OCI-LY7 (cell line): ENCODE measurements at regions not wholly inside any gene's neighbourhood (a gene's known extent, or its start where the extent isn't known, plus 50 kb on each side); places are given as distances from the start of the nearest gene placed in this dataset.

Experiments used
- BruUV-seq: library from RNA; stranded (reverse); fragments of 400-500 nt; replicated peaks from 2 replicates; lab custom pipeline; 2021; lab: Mats Ljungman, UMichigan
- CTCF ChIA-PET: fragments of 300-600 bp; sonication (Branson Sonifier 250); formaldehyde crosslinking; loops from one replicate; lab custom pipeline; 2022; ENCODE audit warnings: antibody characterized with exemption; ENCODE audit not compliant: unreplicated experiment; lab: Charles Lee
- POLR2A ChIA-PET: fragments of 300-600 bp; sonication (Branson Sonifier 250); formaldehyde crosslinking; loops from one replicate; lab custom pipeline; 2022; ENCODE audit warnings: antibody characterized with exemption; lab: Charles Lee
- DNase-seq: peaks from one replicate; pipeline ENCODE4 v3.0.0-alpha.2; 2015; ENCODE audit warnings: low spot score
- H2AFZ ChIP-seq: fragments of 200-600 bp; sonication (generic), shearing (Covaris generic); 2 replicates; pipeline ENCODE4 v1.6.1; 2014; ENCODE audit warnings: mild to moderate bottlenecking, antibody characterized with exemption, low read length, moderate library complexity
- H3K27ac ChIP-seq: fragments of 200-600 bp; sonication (generic); 2 replicates; pipeline ENCODE4 v1.5.1; 2014; ENCODE audit warnings: mixed run types, low read depth, mild to moderate bottlenecking, moderate library complexity, low read length, inconsistent platforms; ENCODE audit not compliant: poor library complexity, severe bottlenecking
- H3K36me3 ChIP-seq: fragments of 200-600 bp; sonication (generic); 2 replicates; pipeline ENCODE4 v1.6.1; 2014; ENCODE audit warnings: mild to moderate bottlenecking, antibody characterized with exemption, low read length, moderate library complexity, mixed read lengths; ENCODE audit not compliant: insufficient read depth
- H3K4me1 ChIP-seq: fragments of 200-600 bp; sonication (generic); 2 replicates; pipeline ENCODE4 v1.5.1; 2014; ENCODE audit warnings: mild to moderate bottlenecking, low read length; ENCODE audit not compliant: insufficient read depth, poor library complexity, severe bottlenecking
- H3K4me2 ChIP-seq: fragments of 200-600 bp; sonication (generic); 2 replicates; pipeline ENCODE4 v1.6.1; 2014; ENCODE audit warnings: mild to moderate bottlenecking, low read length
- H3K4me3 ChIP-seq: fragments of 200-600 bp; sonication (generic); 2 replicates; pipeline ENCODE4 v1.5.1; 2014; ENCODE audit warnings: mild to moderate bottlenecking, low read depth, low read length; ENCODE audit not compliant: poor library complexity, severe bottlenecking
- H3K79me2 ChIP-seq: fragments of 200-600 bp; sonication (generic); 2 replicates; pipeline ENCODE4 v1.6.1; 2016; ENCODE audit warnings: low read depth, mild to moderate bottlenecking, low read length, moderate library complexity, mixed read lengths; ENCODE audit not compliant: insufficient read depth
- H3K9me2 ChIP-seq: fragments of 200-600 bp; sonication (generic); 2 replicates; pipeline ENCODE4 v1.6.1; 2016; ENCODE audit warnings: mild to moderate bottlenecking, low read length, mixed read lengths; ENCODE audit not compliant: insufficient read depth
- H3K9me3 ChIP-seq: fragments of 200-600 bp; sonication (generic); 2 replicates; pipeline ENCODE4 v1.6.1; 2014; ENCODE audit warnings: mild to moderate bottlenecking, mixed run types, low read length, mixed read lengths
- H4K20me1 ChIP-seq: fragments of 200-600 bp; sonication (generic); 2 replicates; pipeline ENCODE4 v1.6.1; 2014; ENCODE audit warnings: mild to moderate bottlenecking, antibody characterized with exemption, low read length, moderate library complexity, mixed read lengths; ENCODE audit not compliant: insufficient read depth
- EZH2phosphoT487 ChIP-seq: fragments of 200-600 bp; sonication (generic); IDR thresholded peaks from 2 replicates; pipeline ENCODE4 v1.6.1; 2018; ENCODE audit warnings: low read depth, borderline replicate concordance, mild to moderate bottlenecking, mixed run types, antibody characterized with exemption, low read length, moderate library complexity, mixed read lengths
- intact Hi-C: fragments of 100-400 bp; cut with micrococcal nuclease; formaldehyde crosslinking; loops from one replicate; pipeline ENCODE4 v1.10.0; 2022; ENCODE audit not compliant: unreplicated experiment
- TF ChIP-seq, protein P1 (sequence below): fragments of 200-600 bp; sonication (generic); conservative IDR thresholded peaks from 2 replicates; pipeline ENCODE4 v1.5.1; 2014; ENCODE audit warnings: mild to moderate bottlenecking, antibody characterized with exemption, low read length, moderate library complexity, mixed read lengths

DNA sequence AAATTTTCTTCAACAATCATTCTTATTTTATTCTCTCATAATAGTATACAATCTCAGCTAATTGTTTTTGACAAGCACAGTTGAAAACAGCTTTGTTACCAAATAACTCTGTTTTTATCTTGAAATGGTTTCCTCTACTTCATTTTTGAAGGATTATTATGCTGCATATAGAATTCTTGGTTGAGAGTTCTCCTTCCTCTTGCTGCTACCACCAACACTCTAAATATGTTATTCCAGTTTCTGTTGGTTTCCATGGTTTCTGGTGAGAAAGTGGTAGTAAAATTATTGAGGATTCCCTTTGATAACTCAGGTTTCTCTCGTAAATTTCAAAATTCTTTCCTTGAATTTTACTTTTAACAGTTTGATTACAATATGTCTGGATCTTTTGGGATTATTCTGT lies 1725.9 kb downstream of the PCDH9 start:
- no peak overlapping the region for H3K4me3 ChIP-seq
- no peak for TF ChIP-seq EZH2phosphoT487
- TF ChIP-seq, protein P1, sequence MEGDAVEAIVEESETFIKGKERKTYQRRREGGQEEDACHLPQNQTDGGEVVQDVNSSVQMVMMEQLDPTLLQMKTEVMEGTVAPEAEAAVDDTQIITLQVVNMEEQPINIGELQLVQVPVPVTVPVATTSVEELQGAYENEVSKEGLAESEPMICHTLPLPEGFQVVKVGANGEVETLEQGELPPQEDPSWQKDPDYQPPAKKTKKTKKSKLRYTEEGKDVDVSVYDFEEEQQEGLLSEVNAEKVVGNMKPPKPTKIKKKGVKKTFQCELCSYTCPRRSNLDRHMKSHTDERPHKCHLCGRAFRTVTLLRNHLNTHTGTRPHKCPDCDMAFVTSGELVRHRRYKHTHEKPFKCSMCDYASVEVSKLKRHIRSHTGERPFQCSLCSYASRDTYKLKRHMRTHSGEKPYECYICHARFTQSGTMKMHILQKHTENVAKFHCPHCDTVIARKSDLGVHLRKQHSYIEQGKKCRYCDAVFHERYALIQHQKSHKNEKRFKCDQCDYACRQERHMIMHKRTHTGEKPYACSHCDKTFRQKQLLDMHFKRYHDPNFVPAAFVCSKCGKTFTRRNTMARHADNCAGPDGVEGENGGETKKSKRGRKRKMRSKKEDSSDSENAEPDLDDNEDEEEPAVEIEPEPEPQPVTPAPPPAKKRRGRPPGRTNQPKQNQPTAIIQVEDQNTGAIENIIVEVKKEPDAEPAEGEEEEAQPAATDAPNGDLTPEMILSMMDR, result no peak
- no peaks in the 10 kb centered on the region for H3K79me2 ChIP-seq
- no TSS peak for BruUV-seq
- no peaks in the 10 kb centered on the region for H3K4me1 ChIP-seq
- H4K20me1 ChIP-seq, result no peaks in the 10 kb centered on the region
- no peak overlapping the region for H3K27ac ChIP-seq
- intact Hi-C loops, result no loop called here
- H3K9me2 ChIP-seq, result no peaks in the 10 kb centered on the region
- no peaks in the 10 kb centered on the region for H3K9me3 ChIP-seq
- no peaks in the 10 kb centered on the region for H3K36me3 ChIP-seq
- ChIA-PET CTCF (no interaction called here), POLR2A (no interaction called here)
- no peak overlapping the region for H2AFZ ChIP-seq
- DNase-seq, result no peak
- no peak overlapping the region for H3K4me2 ChIP-seq

DNA sequence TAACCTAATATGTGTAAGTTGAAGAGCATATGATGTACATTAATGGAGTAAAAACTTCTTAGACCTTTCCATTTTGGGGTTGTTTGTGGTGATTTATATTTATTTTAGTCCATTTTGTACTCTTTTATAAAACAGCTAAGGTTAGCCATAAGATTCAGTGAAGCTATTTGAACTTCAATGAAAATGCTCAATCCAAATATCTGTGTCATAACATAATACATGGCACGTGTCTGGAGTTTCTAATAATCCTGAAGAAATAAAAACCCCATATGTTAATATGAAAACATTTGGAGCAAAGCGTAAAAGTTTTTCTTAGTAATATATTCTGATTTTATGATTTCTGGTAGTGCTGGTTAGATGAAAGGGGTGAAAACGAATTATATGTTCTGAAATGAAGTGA lies 1729.7 kb downstream of the PCDH9 start:
- DNase-seq, result no peak
- CTCF ChIA-PET, result no interaction called here
- no peak overlapping the region for H3K27ac ChIP-seq
- POLR2A ChIA-PET, result interaction anchor here (0.6 kb wide), 1 partner anchor 10 kb away, joined by 3 read pairs; no protein-coding TSS in a partner anchor
- no peaks in the 10 kb centered on the region for H3K4me1 ChIP-seq
- no peaks in the 10 kb centered on the region for H3K36me3 ChIP-seq
- no peak overlapping the region for H2AFZ ChIP-seq
- H3K4me2 ChIP-seq, result no peak overlapping the region
- no peaks in the 10 kb centered on the region for H3K9me3 ChIP-seq
- TF ChIP-seq EZH2phosphoT487, result no peak
- TF ChIP-seq, protein P1, result no peak
- H3K4me3 ChIP-seq, result no peak overlapping the region
- H4K20me1 ChIP-seq, result no peaks in the 10 kb centered on the region
- BruUV-seq, result no TSS peak
- intact Hi-C loops, result no loop called here
- no peaks in the 10 kb centered on the region for H3K79me2 ChIP-seq
- H3K9me2 ChIP-seq, result no peaks in the 10 kb centered on the region

DNA sequence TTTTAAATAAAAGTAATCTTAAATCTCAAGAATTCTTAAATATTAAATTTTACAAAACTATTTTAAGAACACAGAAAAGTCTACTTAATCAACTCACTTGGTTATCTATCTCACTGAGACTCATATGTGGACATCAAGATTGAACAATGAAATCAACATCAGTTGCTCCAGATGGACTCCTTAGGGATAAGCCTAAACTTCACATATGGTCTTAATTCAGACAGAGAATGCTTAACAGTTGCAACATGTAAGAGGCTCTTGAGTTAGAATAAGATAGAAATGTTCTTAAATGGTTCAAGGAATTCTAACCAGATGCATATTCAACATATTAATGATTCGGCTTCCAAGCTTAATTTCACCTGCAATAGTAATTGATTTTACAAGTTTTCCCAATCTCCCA lies 1730.9 kb downstream of the PCDH9 start:
- H3K9me3 ChIP-seq, result no peaks in the 10 kb centered on the region
- no peaks in the 10 kb centered on the region for H3K36me3 ChIP-seq
- no peaks in the 10 kb centered on the region for H4K20me1 ChIP-seq
- no peaks in the 10 kb centered on the region for H3K79me2 ChIP-seq
- no peak for DNase-seq
- no peak overlapping the region for H3K4me2 ChIP-seq
- BruUV-seq, result no TSS peak
- no peaks in the 10 kb centered on the region for H3K9me2 ChIP-seq
- POLR2A ChIA-PET, result no interaction called here
- intact Hi-C loops, result no loop called here
- H3K4me3 ChIP-seq, result no peak overlapping the region
- CTCF ChIA-PET, result no interaction called here
- no peak overlapping the region for H3K27ac ChIP-seq
- TF ChIP-seq, protein P1, result no peak
- no peak for TF ChIP-seq EZH2phosphoT487
- H3K4me1 ChIP-seq, result no peaks in the 10 kb centered on the region
- H2AFZ ChIP-seq, result no peak overlapping the region
